GM12891 (cell line): ENCODE measurements at regions not wholly inside any gene's neighbourhood (a gene's known extent, or its start where the extent isn't known, plus 50 kb on each side); places are given as distances from the start of the nearest gene placed in this dataset.

Source experiments
- PAX5 ChIP-seq: IDR thresholded peaks from 2 replicates; pipeline ENCODE4 v1.6.1; 2011; ENCODE audit warnings: low read length, moderate library complexity, mild to moderate bottlenecking; ENCODE audit not compliant: insufficient read depth, severe bottlenecking
- POLR2A ChIP-seq: IDR thresholded peaks from 2 replicates; pipeline ENCODE4 v1.6.1; 2011; ENCODE audit warnings: low read depth, low read length, control low read depth
- POLR2AphosphoS5 ChIP-seq: IDR thresholded peaks from 2 replicates; pipeline ENCODE4 v1.6.1; 2011; ENCODE audit warnings: low read depth, low read length, control low read depth
- POU2F2 ChIP-seq: IDR thresholded peaks from 2 replicates; pipeline ENCODE4 v1.6.1; 2011; ENCODE audit warnings: low read depth, mild to moderate bottlenecking, control low read depth, low read length, moderate library complexity
- SPI1 ChIP-seq: IDR thresholded peaks from 2 replicates; pipeline ENCODE4 v1.6.1; 2011; ENCODE audit warnings: low read depth, low read length, control low read depth
- TAF1 ChIP-seq: IDR thresholded peaks from 2 replicates; pipeline ENCODE4 v1.6.1; 2011; ENCODE audit warnings: low read depth, low read length, control low read depth

GRCh38 chr2:126825316-126825715 is 73.4 kb upstream of the TEX51 start:
- TF ChIP-seq POLR2AphosphoS5, result no peak
- TF ChIP-seq POLR2A, result no peak
- no peak for TF ChIP-seq TAF1
- no peak for TF ChIP-seq PAX5
- TF ChIP-seq SPI1, result no peak
- no peak for TF ChIP-seq POU2F2
